ENCODE measurements at regions not wholly inside any gene's neighbourhood (a gene's known extent, or its start where the extent isn't known, plus 50 kb on each side); places are given as distances from the start of the nearest gene placed in this dataset.

GRCh38 chr5:103923616-103924168 lies 361.1 kb upstream of the NUDT12 start:
- DNase-seq (ENCODE audit: low spot score), result no peak

- DNase-seq (ENCODE audit: low spot score), result no peak
Measured at GRCh38 chr5:103919506-103919905, 356.9 kb upstream of the NUDT12 start.

- DNase-seq (ENCODE audit: low spot score), result peak; percentile 97
Measured at GRCh38 chr5:103918668-103919367, 356.2 kb upstream of the NUDT12 start.

- peak; percentile 80 for DNase-seq (ENCODE audit: low spot score)
Measured at GRCh38 chr5:103915081-103915480, 352.5 kb upstream of the NUDT12 start.

- DNase-seq (ENCODE audit: low spot score), result no peak
Measured at GRCh38 chr5:103910786-103911185, 348.2 kb upstream of the NUDT12 start.

DNA sequence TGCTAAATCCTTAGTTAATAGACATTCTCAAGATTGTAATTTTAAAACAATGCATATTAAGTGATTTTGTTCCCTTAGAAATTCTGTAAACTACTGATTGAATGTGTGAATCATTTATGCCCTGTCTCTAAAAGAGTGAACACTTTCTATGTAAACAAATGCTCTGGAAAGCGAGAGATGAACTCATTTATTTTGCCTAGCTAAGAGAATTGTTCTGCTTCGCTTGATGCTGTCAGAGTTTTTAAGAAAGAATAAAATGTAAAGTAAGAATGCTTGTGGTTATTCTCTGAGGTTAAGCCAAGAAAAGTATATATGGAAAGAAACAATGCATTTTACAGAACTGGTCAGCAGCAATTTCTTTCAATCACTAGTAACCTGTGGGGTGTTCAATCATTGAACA lies 347.4 kb upstream of the NUDT12 start:
- DNase-seq (ENCODE audit: low spot score), result peak; percentile 58

GRCh38 chr5:103909391-103909790 lies 346.8 kb upstream of the NUDT12 start:
- no peak for DNase-seq (ENCODE audit: low spot score)

GRCh38 chr5:103908336-103909080 lies 345.9 kb upstream of the NUDT12 start:
- no peak for DNase-seq (ENCODE audit: low spot score)

- DNase-seq (ENCODE audit: low spot score), result no peak
Measured at GRCh38 chr5:103907001-103907400, 344.4 kb upstream of the NUDT12 start.

DNA sequence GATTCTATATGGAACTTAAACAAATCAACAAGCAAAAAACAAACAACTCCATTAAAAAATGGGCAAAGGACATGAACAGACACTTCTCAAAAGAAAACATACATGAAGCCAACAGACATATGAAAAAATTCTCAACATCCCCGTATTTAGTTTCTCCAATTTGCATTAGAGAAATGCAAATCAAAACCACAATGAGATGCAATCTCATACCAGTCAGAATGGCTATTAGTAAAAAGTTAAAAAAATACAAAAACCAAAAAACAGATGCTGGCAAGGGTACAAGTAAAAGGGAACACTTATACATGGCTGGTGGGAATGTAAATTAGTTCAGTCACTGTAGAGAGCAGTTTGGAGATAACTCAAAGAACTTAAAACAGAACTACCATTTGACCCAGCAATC lies 342.1 kb upstream of the NUDT12 start:
- no peak for DNase-seq (ENCODE audit: low spot score)

DNA sequence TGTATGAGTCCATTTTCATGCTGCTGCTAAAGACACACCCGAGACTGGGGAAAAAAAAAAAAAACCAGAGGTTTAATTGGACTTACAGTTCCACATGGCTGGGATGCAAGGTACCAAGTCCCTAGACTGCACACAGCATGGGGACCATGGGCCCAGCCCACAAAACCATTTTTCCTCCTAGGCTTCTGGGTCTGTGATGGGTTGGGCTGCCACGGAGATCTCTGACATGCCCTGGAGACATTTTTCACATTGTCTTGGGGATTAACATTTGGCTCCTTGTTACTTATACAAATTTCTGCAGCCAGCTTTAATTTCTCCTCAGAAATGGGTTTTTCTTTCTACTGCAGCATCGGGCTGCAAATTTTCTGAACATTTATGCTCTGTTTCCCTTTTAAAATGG lies 340.3 kb upstream of the NUDT12 start:
- DNase-seq (ENCODE audit: low spot score), result no peak

- no peak for DNase-seq (ENCODE audit: low spot score)
Measured at GRCh38 chr5:103901885-103902284, 339.3 kb upstream of the NUDT12 start.

- DNase-seq (ENCODE audit: low spot score), result no peak
Measured at GRCh38 chr5:103896593-103896992, 334.0 kb upstream of the NUDT12 start.

DNA sequence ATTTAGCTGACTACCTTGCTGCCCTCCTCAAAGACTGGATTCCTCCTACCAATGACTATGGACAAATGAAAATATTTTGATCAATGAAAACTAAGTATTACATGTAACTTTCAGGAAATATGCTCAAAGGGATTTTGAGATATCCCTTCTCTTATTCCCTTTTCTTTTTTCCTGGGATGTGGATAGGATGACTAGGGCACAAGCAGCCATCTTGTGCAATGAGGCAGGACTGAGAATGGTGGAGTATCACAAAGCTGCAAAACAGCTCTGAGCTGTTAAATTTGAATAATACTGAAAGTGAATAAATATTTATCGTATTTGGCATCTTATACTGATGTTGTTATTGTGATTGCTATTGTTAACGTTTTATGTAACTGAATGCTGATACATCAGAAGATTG lies 333.1 kb upstream of the NUDT12 start:
- no peak for DNase-seq (ENCODE audit: low spot score)

DNA sequence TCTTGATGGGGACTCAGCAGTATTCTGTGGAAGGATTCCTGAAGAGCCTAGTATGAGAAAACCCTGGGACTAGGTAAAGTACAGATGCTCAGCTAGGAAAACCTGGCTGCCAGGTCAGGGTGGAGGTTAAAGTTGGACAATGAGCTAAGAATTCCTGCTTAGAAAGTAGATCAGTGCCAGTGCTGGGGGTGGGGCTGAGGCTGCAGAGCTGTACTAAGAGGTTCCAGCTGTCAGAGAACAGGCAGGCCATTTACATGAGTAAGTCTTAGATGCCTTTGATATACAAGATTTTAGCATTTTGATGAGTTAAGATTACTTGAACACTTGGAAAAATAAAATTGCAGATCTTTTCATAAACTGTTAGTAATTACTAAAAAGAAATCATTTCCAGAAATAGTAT lies 332.3 kb upstream of the NUDT12 start:
- peak; percentile 62 for DNase-seq (ENCODE audit: low spot score)

DNA sequence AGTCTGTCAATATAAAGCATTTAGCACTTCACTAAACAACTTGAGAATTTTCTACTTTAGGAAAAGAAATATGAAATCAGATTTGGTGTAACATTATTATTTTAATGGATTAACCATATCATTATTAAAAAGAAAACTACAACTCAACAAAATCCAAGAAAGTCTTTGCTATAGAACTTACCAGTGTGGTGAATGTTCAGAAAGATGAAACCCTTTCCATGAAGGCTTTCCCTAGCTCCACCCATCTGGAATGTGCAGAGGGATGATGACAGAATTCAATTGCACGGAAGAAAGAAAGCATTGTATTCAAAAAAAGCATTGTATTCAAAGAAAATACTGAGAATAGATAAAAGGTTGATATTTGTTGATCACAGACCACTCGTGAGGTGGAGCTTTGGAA lies 328.6 kb upstream of the NUDT12 start:
- peak; percentile 63 for DNase-seq (ENCODE audit: low spot score)

DNA sequence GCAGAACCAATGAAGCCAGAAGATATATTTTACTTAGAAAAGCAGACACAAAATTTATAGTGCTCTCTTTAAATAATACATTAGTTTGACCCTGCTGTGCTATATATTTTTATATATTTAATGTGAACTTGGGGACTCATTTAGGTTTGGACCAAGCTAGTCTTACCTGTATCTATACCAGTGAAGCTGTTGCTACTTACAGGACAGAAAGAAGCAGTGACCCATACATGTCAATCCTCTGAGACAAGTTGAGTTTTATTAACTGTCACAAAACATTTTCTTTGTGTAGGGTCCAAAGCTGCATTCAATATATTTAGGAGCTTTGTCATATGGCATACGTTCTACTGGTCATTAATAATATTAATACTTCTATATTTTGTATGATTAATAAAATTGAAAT lies 327.7 kb upstream of the NUDT12 start:
- no peak for DNase-seq (ENCODE audit: low spot score)

GRCh38 chr5:103889500-103890209 lies 327.1 kb upstream of the NUDT12 start:
- peak; percentile 80 for DNase-seq (ENCODE audit: low spot score)

DNA sequence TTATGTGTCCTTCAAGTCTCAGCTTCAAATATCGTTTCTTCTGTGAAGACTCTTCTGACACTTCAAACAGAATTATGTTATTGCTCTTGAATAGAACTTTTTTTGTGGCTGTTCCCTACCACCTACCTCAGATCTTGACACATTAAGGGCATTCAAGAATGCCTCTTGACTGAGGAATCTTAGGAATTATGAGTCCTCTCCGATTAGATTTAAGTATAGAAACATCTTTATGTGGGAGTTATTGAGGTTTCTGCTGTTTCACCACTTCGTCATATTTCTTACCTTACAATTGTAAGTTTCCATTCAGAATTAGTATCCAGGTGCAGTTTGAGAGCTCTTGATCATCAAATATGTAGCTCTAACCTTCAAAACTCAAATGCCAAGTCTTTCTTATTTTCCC lies 324.2 kb upstream of the NUDT12 start:
- no peak for DNase-seq (ENCODE audit: low spot score)

- DNase-seq (ENCODE audit: low spot score), result no peak
Measured at GRCh38 chr5:103883143-103883542, 320.6 kb upstream of the NUDT12 start.

- no peak for DNase-seq (ENCODE audit: low spot score)
Measured at GRCh38 chr5:103881560-103881959, 319.0 kb upstream of the NUDT12 start.

GRCh38 chr5:103867857-103868598 lies 305.4 kb upstream of the NUDT12 start:
- peak; percentile 92 for DNase-seq (ENCODE audit: low spot score)
